DOHH2 (cell line): ENCODE measurements at regions not wholly inside any gene's neighbourhood (a gene's known extent, or its start where the extent isn't known, plus 50 kb on each side); places are given as distances from the start of the nearest gene placed in this dataset.

Source experiments
- H3F3A ChIP-seq: fragments of 200-600 bp; sonication (generic), shearing (Covaris generic); 2 replicates; pipeline ENCODE4 v1.6.0; 2016; ENCODE audit warnings: antibody characterized with exemption, mild to moderate bottlenecking; ENCODE audit not compliant: control insufficient read depth, insufficient read depth
- H3K27ac ChIP-seq: fragments of 200-600 bp; sonication (generic); 2 replicates; pipeline ENCODE4 v1.5.1; 2014; ENCODE audit warnings: low read depth, mild to moderate bottlenecking, low read length, moderate library complexity
- H3K27me3 ChIP-seq: fragments of 200-600 bp; sonication (generic); 2 replicates; pipeline ENCODE4 v1.6.1; 2014; ENCODE audit warnings: mild to moderate bottlenecking, low read length, mixed read lengths; ENCODE audit not compliant: control insufficient read depth
- H3K36me3 ChIP-seq: fragments of 200-600 bp; sonication (generic); 2 replicates; pipeline ENCODE4 v1.6.1; 2014; ENCODE audit warnings: mild to moderate bottlenecking, low read length, moderate library complexity, mixed read lengths; ENCODE audit not compliant: control insufficient read depth
- H3K4me1 ChIP-seq: fragments of 200-600 bp; sonication (generic); 2 replicates; pipeline ENCODE4 v1.6.1; 2014; ENCODE audit warnings: mild to moderate bottlenecking, low read length, mixed read lengths; ENCODE audit not compliant: control insufficient read depth
- H3K4me2 ChIP-seq: fragments of 200-600 bp; sonication (generic); 2 replicates; pipeline ENCODE4 v1.6.0; 2014; ENCODE audit warnings: mild to moderate bottlenecking, low read length, moderate library complexity
- H3K4me3 ChIP-seq: fragments of 200-600 bp; sonication (generic); 2 replicates; pipeline ENCODE4 v1.5.1; 2014; ENCODE audit warnings: mild to moderate bottlenecking, low read length, mixed read lengths
- H3K79me2 ChIP-seq: fragments of 200-600 bp; sonication (generic); 2 replicates; pipeline ENCODE4 v1.6.1; 2014; ENCODE audit warnings: mild to moderate bottlenecking, low read length, mixed read lengths; ENCODE audit not compliant: control insufficient read depth
- H3K9me2 ChIP-seq: fragments of 200-600 bp; sonication (generic); replicated peaks from 2 replicates; pipeline ENCODE4 v1.6.1; 2014; ENCODE audit warnings: mild to moderate bottlenecking, low read length, mixed read lengths; ENCODE audit not compliant: control insufficient read depth
- H3K9me3 ChIP-seq: fragments of 200-600 bp; sonication (generic); 2 replicates; pipeline ENCODE4 v1.6.1; 2014; ENCODE audit warnings: antibody characterized with exemption, low read length, mixed read lengths; ENCODE audit not compliant: control insufficient read depth, insufficient read depth
- H4K20me1 ChIP-seq: fragments of 200-600 bp; sonication (generic); 2 replicates; pipeline ENCODE4 v1.6.0; 2014; ENCODE audit warnings: low read depth, mild to moderate bottlenecking, antibody characterized with exemption, low read length, moderate library complexity; ENCODE audit not compliant: control insufficient read depth, insufficient read depth
- EZH2phosphoT487 ChIP-seq: fragments of 200-600 bp; sonication (generic); IDR thresholded peaks from 2 replicates; pipeline ENCODE4 v1.6.1; 2017; ENCODE audit warnings: borderline replicate concordance, mild to moderate bottlenecking, antibody characterized with exemption, low read length, moderate library complexity, mixed read lengths
- TF ChIP-seq, protein P1 (sequence below): fragments of 200-600 bp; sonication (generic); IDR thresholded peaks from one replicate; pipeline ENCODE4 v1.5.1; 2014; ENCODE audit warnings: antibody characterized with exemption, mild to moderate bottlenecking, low read depth, low read length; ENCODE audit not compliant: poor library complexity, severe bottlenecking

- no peaks in the 10 kb centered on the region for H4K20me1 ChIP-seq
- no peaks in the 10 kb centered on the region for H3K36me3 ChIP-seq
- H3F3A ChIP-seq = no peaks in the 10 kb centered on the region
- no peak for TF ChIP-seq EZH2phosphoT487
- TF ChIP-seq, protein P1, sequence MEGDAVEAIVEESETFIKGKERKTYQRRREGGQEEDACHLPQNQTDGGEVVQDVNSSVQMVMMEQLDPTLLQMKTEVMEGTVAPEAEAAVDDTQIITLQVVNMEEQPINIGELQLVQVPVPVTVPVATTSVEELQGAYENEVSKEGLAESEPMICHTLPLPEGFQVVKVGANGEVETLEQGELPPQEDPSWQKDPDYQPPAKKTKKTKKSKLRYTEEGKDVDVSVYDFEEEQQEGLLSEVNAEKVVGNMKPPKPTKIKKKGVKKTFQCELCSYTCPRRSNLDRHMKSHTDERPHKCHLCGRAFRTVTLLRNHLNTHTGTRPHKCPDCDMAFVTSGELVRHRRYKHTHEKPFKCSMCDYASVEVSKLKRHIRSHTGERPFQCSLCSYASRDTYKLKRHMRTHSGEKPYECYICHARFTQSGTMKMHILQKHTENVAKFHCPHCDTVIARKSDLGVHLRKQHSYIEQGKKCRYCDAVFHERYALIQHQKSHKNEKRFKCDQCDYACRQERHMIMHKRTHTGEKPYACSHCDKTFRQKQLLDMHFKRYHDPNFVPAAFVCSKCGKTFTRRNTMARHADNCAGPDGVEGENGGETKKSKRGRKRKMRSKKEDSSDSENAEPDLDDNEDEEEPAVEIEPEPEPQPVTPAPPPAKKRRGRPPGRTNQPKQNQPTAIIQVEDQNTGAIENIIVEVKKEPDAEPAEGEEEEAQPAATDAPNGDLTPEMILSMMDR = no peak
- H3K9me3 ChIP-seq = no peaks in the 10 kb centered on the region
- H3K4me2 ChIP-seq = no peak overlapping the region
- H3K9me2 ChIP-seq = no peaks in the 10 kb centered on the region
- H3K4me1 ChIP-seq = no peaks in the 10 kb centered on the region
- H3K79me2 ChIP-seq = no peaks in the 10 kb centered on the region
- no peaks in the 10 kb centered on the region for H3K27me3 ChIP-seq
- H3K4me3 ChIP-seq = no peak overlapping the region
- no peak overlapping the region for H3K27ac ChIP-seq
Measured at GRCh38 chr5:106241409-106241808, 1429.3 kb downstream of the EFNA5 start.

GRCh38 chr5:106205916-106206571, 1464.7 kb downstream of the EFNA5 start:
- Histone ChIP-seq H3K27ac (no peak overlapping the region), H3K79me2 (no peaks in the 10 kb centered on the region), H3K4me3 (no peak overlapping the region), H3K4me2 (no peak overlapping the region), H3K4me1 (no peaks in the 10 kb centered on the region), H4K20me1 (no peaks in the 10 kb centered on the region), H3K36me3 (no peaks in the 10 kb centered on the region), H3K9me3 (no peaks in the 10 kb centered on the region), H3K27me3 (no peaks in the 10 kb centered on the region), H3K9me2 (no peaks in the 10 kb centered on the region), H3F3A (no peaks in the 10 kb centered on the region)
- TF ChIP-seq EZH2phosphoT487 = no peak
- TF ChIP-seq, protein P1 = no peak

DNA sequence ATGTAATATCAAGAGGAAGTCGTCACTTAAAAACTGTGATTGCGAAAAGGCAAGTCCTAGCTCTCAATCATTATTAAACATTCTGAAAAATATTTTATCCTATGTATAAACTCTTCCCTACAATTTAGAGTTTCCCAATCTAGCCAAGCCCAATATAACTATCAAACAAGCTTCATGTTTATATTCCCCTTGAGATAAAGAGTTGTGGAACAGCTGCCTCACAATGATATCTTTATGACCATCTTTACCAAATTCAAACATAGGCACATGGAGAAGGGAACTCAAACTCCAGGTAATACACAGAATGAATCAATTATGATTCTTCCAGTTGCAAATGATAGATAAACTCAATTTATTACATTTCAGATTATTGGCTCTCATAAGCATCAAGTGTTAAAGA, 1468.7 kb downstream of the EFNA5 start:
- no peaks in the 10 kb centered on the region for H3K36me3 ChIP-seq
- no peak overlapping the region for H3K4me3 ChIP-seq
- TF ChIP-seq EZH2phosphoT487 = no peak
- TF ChIP-seq, protein P1 = no peak
- no peaks in the 10 kb centered on the region for H4K20me1 ChIP-seq
- H3K4me1 ChIP-seq = no peaks in the 10 kb centered on the region
- no peak overlapping the region for H3K4me2 ChIP-seq
- H3F3A ChIP-seq = no peaks in the 10 kb centered on the region
- no peaks in the 10 kb centered on the region for H3K27me3 ChIP-seq
- no peaks in the 10 kb centered on the region for H3K79me2 ChIP-seq
- H3K27ac ChIP-seq = no peak overlapping the region
- H3K9me2 ChIP-seq = no peaks in the 10 kb centered on the region
- no peaks in the 10 kb centered on the region for H3K9me3 ChIP-seq
